ENCODE measurements at regions not wholly inside any gene's neighbourhood (a gene's known extent, or its start where the extent isn't known, plus 50 kb on each side); places are given as distances from the start of the nearest gene placed in this dataset.

GRCh38 chr5:14937254-14937653 is 65.7 kb upstream of the ANKH start:
- ChIA-PET CTCF (interaction anchor here (1.0 kb wide), 1 partner anchor 21 kb away, joined by 3 read pairs; no protein-coding TSS in a partner anchor), POLR2A (ENCODE audit: unreplicated experiment) (no interaction called here)
- intact Hi-C loops (cut with micrococcal nuclease) (no loop called here), in situ Hi-C loops (cut with MboI; ENCODE audit: low sequenced_read_pairs) (no loop called here), dilution Hi-C loops (cut with HindIII; ENCODE audit: low sequenced_read_pairs, unreplicated experiment) (no loop called here)
- Histone ChIP-seq H3K4me2 (ENCODE audit: low read depth, low read length) (no peak overlapping the region), H2BK15ac (ENCODE audit: low read depth, low read length) (no peak overlapping the region), H2BK5ac (ENCODE audit: low read depth, low read length, poor library complexity, severe bottlenecking) (no peak overlapping the region), H4K91ac (ENCODE audit: insufficient read depth, low read depth, low read length) (no peak overlapping the region), H3K27ac (ENCODE audit: insufficient read depth, low read length) (no peak overlapping the region), H3K23ac (ENCODE audit: low read depth, low read length) (no peak overlapping the region), H4K8ac (ENCODE audit: low read depth in 2 of 2, low read length in 2 of 2) (no peak overlapping the region; a peak in 1 of 4 replicates), H3K4me1 (ENCODE audit: control insufficient read depth, insufficient read depth, low read length) (no peaks in the 10 kb centered on the region), H2AK5ac (ENCODE audit: low read depth, low read length) (no peak overlapping the region), H3K9me3 (ENCODE audit: control insufficient read depth, insufficient read depth, low read length) (no peaks in the 10 kb centered on the region), H3K14ac (replicated peaks; ENCODE audit: low read depth, low read length) (no peak overlapping the region), H3K79me1 (ENCODE audit: low read depth in 1 of 2, low read length in 2 of 2) (no peaks in the 10 kb centered on the region), H3K56ac (ENCODE audit: extremely low read depth, insufficient read depth, low read length) (no peak overlapping the region), H3K36me3 (ENCODE audit: control insufficient read depth, insufficient read depth, low read length) (no peaks in the 10 kb centered on the region), H3K9ac (ENCODE audit: low read depth, low read length) (no peak overlapping the region), H2BK120ac (ENCODE audit: low read depth, low read length) (no peak overlapping the region), H2AK9ac (replicated peaks; ENCODE audit: low read depth, low read length, poor library complexity) (no peak overlapping the region), H2AFZ (replicated peaks; ENCODE audit: low read length, poor library complexity) (no peak overlapping the region), H3K27me3 (ENCODE audit: control insufficient read depth, insufficient read depth, low read length) (peaks cover 7% of the 10 kb centered on the region), H4K5ac (ENCODE audit: low read depth, low read length) (no peak overlapping the region), H3K4ac (ENCODE audit: low read depth, low read length) (no peak overlapping the region), H3K9me1 (ENCODE audit: insufficient read depth, low read length) (no peaks in the 10 kb centered on the region), H4K20me1 (ENCODE audit: insufficient read depth, low read length) (no peaks in the 10 kb centered on the region; the same call in 1 of the 2 replicates), H3K18ac (ENCODE audit: low read depth, low read length) (no peak overlapping the region), H3K4me3 (ENCODE audit: insufficient read depth, low read depth, low read length) (no peak overlapping the region), H2BK20ac (ENCODE audit: low read depth, low read length) (no peak overlapping the region)
- TF ChIP-seq CEBPB (IDR thresholded peaks at IDR 0.05; ENCODE audit: low read depth, low read length) (no peak), POLR2A (IDR thresholded peaks at IDR 0.05; ENCODE audit: low read depth, low read length) (no peak), USF2 (IDR thresholded peaks at IDR 0.05; ENCODE audit: low read depth, low read length) (no peak), SMC3 (IDR thresholded peaks at IDR 0.05; ENCODE audit: low read depth, low read length) (no peak), MAZ (IDR thresholded peaks at IDR 0.05; ENCODE audit: borderline replicate concordance, low read depth, low read length) (no peak), FOS (IDR thresholded peaks at IDR 0.05; ENCODE audit: low read depth, low read length) (no peak), RFX5 (IDR thresholded peaks at IDR 0.05; ENCODE audit: low read depth, low read length) (no peak), NFE2L2 (IDR thresholded peaks at IDR 0.05; ENCODE audit: low read depth, low read length) (no peak), BHLHE40 (IDR thresholded peaks at IDR 0.05; ENCODE audit: low read depth, low read length) (no peak), MXI1 (IDR thresholded peaks at IDR 0.05; ENCODE audit: borderline replicate concordance, low read depth, low read length) (no peak)
- TF ChIP-seq, protein P1, sequence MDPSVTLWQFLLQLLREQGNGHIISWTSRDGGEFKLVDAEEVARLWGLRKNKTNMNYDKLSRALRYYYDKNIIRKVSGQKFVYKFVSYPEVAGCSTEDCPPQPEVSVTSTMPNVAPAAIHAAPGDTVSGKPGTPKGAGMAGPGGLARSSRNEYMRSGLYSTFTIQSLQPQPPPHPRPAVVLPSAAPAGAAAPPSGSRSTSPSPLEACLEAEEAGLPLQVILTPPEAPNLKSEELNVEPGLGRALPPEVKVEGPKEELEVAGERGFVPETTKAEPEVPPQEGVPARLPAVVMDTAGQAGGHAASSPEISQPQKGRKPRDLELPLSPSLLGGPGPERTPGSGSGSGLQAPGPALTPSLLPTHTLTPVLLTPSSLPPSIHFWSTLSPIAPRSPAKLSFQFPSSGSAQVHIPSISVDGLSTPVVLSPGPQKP (IDR thresholded peaks at IDR 0.05; ENCODE audit: borderline replicate concordance, low read depth, low read length), result no peak
- TF ChIP-seq, protein P2, sequence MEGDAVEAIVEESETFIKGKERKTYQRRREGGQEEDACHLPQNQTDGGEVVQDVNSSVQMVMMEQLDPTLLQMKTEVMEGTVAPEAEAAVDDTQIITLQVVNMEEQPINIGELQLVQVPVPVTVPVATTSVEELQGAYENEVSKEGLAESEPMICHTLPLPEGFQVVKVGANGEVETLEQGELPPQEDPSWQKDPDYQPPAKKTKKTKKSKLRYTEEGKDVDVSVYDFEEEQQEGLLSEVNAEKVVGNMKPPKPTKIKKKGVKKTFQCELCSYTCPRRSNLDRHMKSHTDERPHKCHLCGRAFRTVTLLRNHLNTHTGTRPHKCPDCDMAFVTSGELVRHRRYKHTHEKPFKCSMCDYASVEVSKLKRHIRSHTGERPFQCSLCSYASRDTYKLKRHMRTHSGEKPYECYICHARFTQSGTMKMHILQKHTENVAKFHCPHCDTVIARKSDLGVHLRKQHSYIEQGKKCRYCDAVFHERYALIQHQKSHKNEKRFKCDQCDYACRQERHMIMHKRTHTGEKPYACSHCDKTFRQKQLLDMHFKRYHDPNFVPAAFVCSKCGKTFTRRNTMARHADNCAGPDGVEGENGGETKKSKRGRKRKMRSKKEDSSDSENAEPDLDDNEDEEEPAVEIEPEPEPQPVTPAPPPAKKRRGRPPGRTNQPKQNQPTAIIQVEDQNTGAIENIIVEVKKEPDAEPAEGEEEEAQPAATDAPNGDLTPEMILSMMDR (conservative IDR thresholded peaks at IDR 0.05; ENCODE audit: low read depth, low read length), result no peak
- 41% methylated on average over 4 of the region's 5 CpGs; no CpG with 5 or more reads in 1 of the 2 experiments for WGBS, 2 experiments (ENCODE audit: extremely low coverage in 2 of 2, insufficient read length in 1 of 2)
- DNase-seq, result no peak
- no TSS peak for BruUV-seq (replicated peaks)
- ATAC-seq (ENCODE audit: low read depth), result no peak

All from IMR-90 (cell line).